H9 (cell line): ENCODE measurements at regions not wholly inside any gene's neighbourhood (a gene's known extent, or its start where the extent isn't known, plus 50 kb on each side); places are given as distances from the start of the nearest gene placed in this dataset.

Experiments
- DNase-seq: peaks from one replicate; pipeline ENCODE4 v3.0.0-alpha.2; 2017
- H2AFZ ChIP-seq: one replicate; pipeline ENCODE4 v1.6.1; 2013; ENCODE audit warnings: mild to moderate bottlenecking, low read length, control low read depth, moderate library complexity
- H2AK5ac ChIP-seq: 2 replicates; pipeline ENCODE4 v1.6.1; 2013; ENCODE audit warnings: low read length, control low read depth, mixed read lengths; ENCODE audit not compliant: insufficient read length
- H2BK120ac ChIP-seq: one replicate; pipeline ENCODE4 v1.6.1; 2013; ENCODE audit warnings: low read depth, mild to moderate bottlenecking, low read length, control low read depth, inconsistent platforms; ENCODE audit not compliant: poor library complexity, severe bottlenecking
- H2BK12ac ChIP-seq: 2 replicates; pipeline ENCODE4 v1.6.1; 2013; ENCODE audit warnings: low read length, control low read depth, mixed read lengths, low read depth; ENCODE audit not compliant: insufficient read length
- H2BK15ac ChIP-seq: 2 replicates; pipeline ENCODE4 v1.6.1; 2013; ENCODE audit warnings: low read depth, low read length, control low read depth
- H2BK20ac ChIP-seq: one replicate; pipeline ENCODE4 v1.6.1; 2013; ENCODE audit warnings: low read depth, mild to moderate bottlenecking, low read length, control low read depth, inconsistent platforms; ENCODE audit not compliant: poor library complexity, severe bottlenecking
- H2BK5ac ChIP-seq: 2 replicates; pipeline ENCODE4 v1.6.1; 2013; ENCODE audit warnings: low read length, control low read depth, mixed read lengths; ENCODE audit not compliant: insufficient read length
- H3K14ac ChIP-seq: 2 replicates; pipeline ENCODE4 v1.6.1; 2013; ENCODE audit warnings: low read length, control low read depth; ENCODE audit not compliant: insufficient read depth
- H3K18ac ChIP-seq: 2 replicates; pipeline ENCODE4 v1.6.1; 2013; ENCODE audit warnings: low read depth, mild to moderate bottlenecking, mixed read lengths, low read length, control low read depth; ENCODE audit not compliant: insufficient read length
- H3K23ac ChIP-seq: 2 replicates; pipeline ENCODE4 v1.6.1; 2013; ENCODE audit warnings: low read length, control low read depth, mixed read lengths, low read depth; ENCODE audit not compliant: insufficient read length
- H3K23me2 ChIP-seq: 2 replicates; pipeline ENCODE4 v1.6.1; 2013; ENCODE audit warnings: low read depth, mild to moderate bottlenecking, mixed read lengths, low read length, control low read depth; ENCODE audit not compliant: insufficient read length, poor library complexity, severe bottlenecking
- H3K27ac ChIP-seq: 2 replicates; pipeline ENCODE4 v1.5.1; 2013; ENCODE audit warnings: low read length, control low read depth, mixed read lengths, low read depth; ENCODE audit not compliant: insufficient read length
- H3K27me3 ChIP-seq: 2 replicates; pipeline ENCODE4 v1.6.1; 2013; ENCODE audit warnings: low read length, control low read depth, inconsistent platforms; ENCODE audit not compliant: insufficient read depth
- H3K4ac ChIP-seq: 2 replicates; pipeline ENCODE4 v1.6.1; 2013; ENCODE audit warnings: low read depth, mild to moderate bottlenecking, control low read depth, inconsistent platforms, low read length, moderate library complexity
- H3K4me1 ChIP-seq: 2 replicates; pipeline ENCODE4 v1.6.1; 2013; ENCODE audit warnings: low read length, control low read depth, inconsistent platforms; ENCODE audit not compliant: insufficient read depth
- H3K4me2 ChIP-seq: 2 replicates; pipeline ENCODE4 v1.6.1; 2013; ENCODE audit warnings: low read length, control low read depth, mixed read lengths; ENCODE audit not compliant: insufficient read length, insufficient read depth
- H3K56ac ChIP-seq: 2 replicates; pipeline ENCODE4 v1.6.1; 2013; ENCODE audit warnings: low read depth, mild to moderate bottlenecking, mixed read lengths, low read length, control low read depth; ENCODE audit not compliant: insufficient read length
- H3K79me1 ChIP-seq: 2 replicates; pipeline ENCODE4 v1.6.1; 2013; ENCODE audit warnings: low read depth, mild to moderate bottlenecking, moderate library complexity, low read length, control low read depth, inconsistent platforms; ENCODE audit not compliant: insufficient read depth, poor library complexity, severe bottlenecking
- H3K79me2 ChIP-seq: 2 replicates; pipeline ENCODE4 v1.6.1; 2013; ENCODE audit warnings: low read length, control low read depth, inconsistent platforms; ENCODE audit not compliant: insufficient read depth
- H3K9ac ChIP-seq: 2 replicates; pipeline ENCODE4 v1.6.1; 2013; ENCODE audit warnings: low read length, control low read depth, mixed read lengths; ENCODE audit not compliant: insufficient read length; ENCODE audit errors: extremely low read depth
- H3K9me3 ChIP-seq: one replicate; pipeline ENCODE4 v1.6.1; 2013; ENCODE audit warnings: low read depth, low read length, inconsistent platforms; ENCODE audit not compliant: control insufficient read depth
- H3T11ph ChIP-seq: one replicate; pipeline ENCODE4 v1.6.1; 2013; ENCODE audit warnings: mild to moderate bottlenecking, low read length, control low read depth, inconsistent platforms
- H4K20me1 ChIP-seq: one replicate; pipeline ENCODE4 v1.6.1; 2013; ENCODE audit not compliant: control insufficient read depth, insufficient read length, insufficient read depth
- H4K5ac ChIP-seq: 2 replicates; pipeline ENCODE4 v1.6.1; 2013; ENCODE audit warnings: low read depth, mild to moderate bottlenecking, mixed read lengths, low read length, control low read depth; ENCODE audit not compliant: insufficient read length
- H4K8ac ChIP-seq: replicated peaks from 2 replicates; pipeline ENCODE4 v1.6.1; 2013; ENCODE audit warnings: low read length, control low read depth, mixed read lengths, low read depth; ENCODE audit not compliant: insufficient read length
- H4K91ac ChIP-seq: 2 replicates; pipeline ENCODE4 v1.6.1; 2013; ENCODE audit warnings: low read depth, mild to moderate bottlenecking, moderate library complexity, mixed read lengths, low read length, control low read depth; ENCODE audit not compliant: insufficient read length
- H3K27ac Mint-ChIP-seq, 3 experiments: 2 replicates in 2 of 3; 3 replicates in 1 of 3; pipeline ENCODE4 v1.8.0; 2020 to 2021; ENCODE audit warnings: mixed read lengths in 3 of 3, mild to moderate bottlenecking in 1 of 3, moderate library complexity in 1 of 3
- H3K27me3 Mint-ChIP-seq: 2 replicates; pipeline ENCODE4 v1.8.0; 2021; ENCODE audit warnings: low read depth, mild to moderate bottlenecking, moderate library complexity, mixed read lengths
- H3K36me3 Mint-ChIP-seq, 3 experiments: 2 replicates in 2 of 3; 3 replicates in 1 of 3; pipeline ENCODE4 v1.8.0; 2020 to 2021; ENCODE audit warnings: low read depth in 3 of 3, mixed read lengths in 3 of 3; ENCODE audit not compliant: insufficient read depth in 1 of 3
- H3K4me1 Mint-ChIP-seq, 2 experiments: 2 replicates each; pipeline ENCODE4 v1.8.0; 2020; ENCODE audit warnings: mixed read lengths in 2 of 2
- H3K4me3 Mint-ChIP-seq, 2 experiments: 2 replicates in 1 of 2; 3 replicates in 1 of 2; pipeline ENCODE4 v1.8.0; 2020 to 2021; ENCODE audit warnings: mild to moderate bottlenecking in 2 of 2, mixed read lengths in 2 of 2, moderate library complexity in 1 of 2
- H3K9me3 Mint-ChIP-seq, 2 experiments: 2 replicates in 1 of 2; 3 replicates in 1 of 2; pipeline ENCODE4 v1.8.0; 2020; ENCODE audit warnings: mild to moderate bottlenecking in 2 of 2, mixed read lengths in 2 of 2, moderate library complexity in 1 of 2
- WGBS: extraction: QIAGEN DNeasy Blood & Tissue Kit; methylation state at CpG from one replicate; pipeline ENCODE4 v1.1.7; 2013; ENCODE audit warnings: missing lambda C conversion rate, low lambda C conversion rate, mixed read lengths; ENCODE audit not compliant: insufficient read length; ENCODE audit errors: extremely low coverage; 5-methylcytosine and 5-hydroxymethylcytosine counted together
- TF ChIP-seq, protein P1 (sequence below): fragments of 200-600 bp; sonication (generic); conservative IDR thresholded peaks from 3 replicates; pipeline ENCODE4 v1.8.0; 2021; ENCODE audit warnings: antibody characterized with exemption, mild to moderate bottlenecking

DNA sequence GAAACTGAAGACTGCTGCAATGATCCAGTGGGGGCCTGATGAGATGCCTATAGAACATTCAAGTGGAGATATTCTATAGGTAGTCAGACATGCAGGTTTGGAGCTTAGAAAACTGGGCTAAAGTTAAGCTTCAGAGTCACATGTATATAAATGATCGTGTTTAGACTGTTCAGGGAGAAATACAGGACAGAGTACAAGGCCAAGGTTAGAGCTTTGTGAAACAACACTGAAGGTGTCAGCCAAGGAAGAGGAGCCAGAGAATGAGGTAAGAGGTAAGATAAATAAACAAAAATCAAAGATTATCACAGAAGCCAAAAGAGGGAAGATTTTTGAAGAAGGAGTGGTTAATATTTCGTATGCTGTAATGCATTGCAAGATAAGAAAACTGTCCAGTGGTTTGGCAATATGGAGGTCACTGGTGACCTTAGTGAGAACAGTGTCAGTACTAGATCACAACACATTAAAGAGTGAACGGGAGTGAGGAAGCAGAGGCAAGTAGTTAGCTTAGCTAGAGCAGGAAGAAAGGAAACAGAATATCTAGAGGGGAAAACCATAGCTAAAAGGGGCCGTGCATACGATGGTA lies 58.0 kb upstream of the KLHL13 start:
- Histone ChIP-seq H2BK120ac (no peak overlapping the region), H3K9ac (no peak overlapping the region), H3K4me2 (no peak overlapping the region), H3K27me3 (no peaks in the 10 kb centered on the region), H3K9me3 (peaks cover 20% of the 10 kb centered on the region), H3K23ac (no peak overlapping the region), H2BK12ac (no peak overlapping the region), H3T11ph (no peak overlapping the region), H2BK15ac (no peak overlapping the region), H2AFZ (no peak overlapping the region), H3K4ac (no peak overlapping the region), H3K4me1 (no peaks in the 10 kb centered on the region), H4K5ac (no peak overlapping the region), H3K27ac (no peak overlapping the region), H3K56ac (no peak overlapping the region), H3K23me2 (no peaks in the 10 kb centered on the region), H3K14ac (no peak overlapping the region), H3K79me1 (no peaks in the 10 kb centered on the region), H2BK20ac (no peak overlapping the region), H2AK5ac (no peak overlapping the region), H4K20me1 (no peaks in the 10 kb centered on the region), H2BK5ac (no peak overlapping the region), H3K79me2 (no peaks in the 10 kb centered on the region), H4K91ac (no peak overlapping the region), H3K18ac (no peak overlapping the region), H4K8ac (no peak overlapping the region)
- H3K9me3 Mint-ChIP-seq = peaks cover 0 to 42% of the 10 kb centered on the region in 2 experiments; a peak in 2 of 5 replicates
- TF ChIP-seq, protein P1, sequence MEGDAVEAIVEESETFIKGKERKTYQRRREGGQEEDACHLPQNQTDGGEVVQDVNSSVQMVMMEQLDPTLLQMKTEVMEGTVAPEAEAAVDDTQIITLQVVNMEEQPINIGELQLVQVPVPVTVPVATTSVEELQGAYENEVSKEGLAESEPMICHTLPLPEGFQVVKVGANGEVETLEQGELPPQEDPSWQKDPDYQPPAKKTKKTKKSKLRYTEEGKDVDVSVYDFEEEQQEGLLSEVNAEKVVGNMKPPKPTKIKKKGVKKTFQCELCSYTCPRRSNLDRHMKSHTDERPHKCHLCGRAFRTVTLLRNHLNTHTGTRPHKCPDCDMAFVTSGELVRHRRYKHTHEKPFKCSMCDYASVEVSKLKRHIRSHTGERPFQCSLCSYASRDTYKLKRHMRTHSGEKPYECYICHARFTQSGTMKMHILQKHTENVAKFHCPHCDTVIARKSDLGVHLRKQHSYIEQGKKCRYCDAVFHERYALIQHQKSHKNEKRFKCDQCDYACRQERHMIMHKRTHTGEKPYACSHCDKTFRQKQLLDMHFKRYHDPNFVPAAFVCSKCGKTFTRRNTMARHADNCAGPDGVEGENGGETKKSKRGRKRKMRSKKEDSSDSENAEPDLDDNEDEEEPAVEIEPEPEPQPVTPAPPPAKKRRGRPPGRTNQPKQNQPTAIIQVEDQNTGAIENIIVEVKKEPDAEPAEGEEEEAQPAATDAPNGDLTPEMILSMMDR = no peak
- H3K27ac Mint-ChIP-seq = no peak overlapping the region
- H3K27me3 Mint-ChIP-seq = peaks cover 2% of the 10 kb centered on the region
- peaks cover 11 to 12% of the 10 kb centered on the region in 2 experiments for H3K4me1 Mint-ChIP-seq
- no peaks in the 10 kb centered on the region for H3K36me3 Mint-ChIP-seq
- WGBS = no CpG with 5 or more reads among the region's 5 CpGs
- no peak for DNase-seq
- no peak overlapping the region for H3K4me3 Mint-ChIP-seq
